Activated CD4-positive, alpha-beta T cell treated with anti-CD3 and anti-CD28 coated beads, Interleukin-2, Interleukin-6, amounts not matched to agents 100 ng/mL and 50 ng/mL, durations not matched to agents 16 hours and 8 hours (primary cell): ENCODE measurements at regions not wholly inside any gene's neighbourhood (a gene's known extent, or its start where the extent isn't known, plus 50 kb on each side); places are given as distances from the start of the nearest gene placed in this dataset.
"Not testable (repeated sequence)": the region's sequence is repeated elsewhere in the genome, so short reads cannot be mapped to it uniquely, and the experiment has no call there.

ENCODE experiments used
- DNase-seq: peaks from one replicate; pipeline ENCODE4 v3.0.0-alpha.2; 2020

DNA sequence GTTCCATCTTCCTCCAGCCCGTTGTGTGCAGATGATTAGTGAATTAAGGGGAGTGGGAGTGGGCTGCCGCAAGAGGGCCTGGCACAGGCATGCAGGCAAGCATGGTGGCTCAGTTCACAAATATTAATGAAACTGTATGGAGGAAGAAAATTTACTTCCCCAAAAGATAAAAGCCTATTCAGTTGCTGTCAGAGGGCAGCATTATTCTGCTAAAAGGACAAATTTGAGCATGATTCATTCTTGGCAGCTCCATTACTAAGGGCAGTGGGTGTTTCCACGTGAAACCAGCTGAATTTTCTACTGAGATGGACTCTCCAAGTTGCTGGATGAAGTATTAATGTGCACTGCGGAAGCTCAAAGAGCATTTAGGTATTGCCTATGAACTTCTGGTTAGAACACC is 90.9 kb upstream of the WDR11 start:
- no peak for DNase-seq

DNA sequence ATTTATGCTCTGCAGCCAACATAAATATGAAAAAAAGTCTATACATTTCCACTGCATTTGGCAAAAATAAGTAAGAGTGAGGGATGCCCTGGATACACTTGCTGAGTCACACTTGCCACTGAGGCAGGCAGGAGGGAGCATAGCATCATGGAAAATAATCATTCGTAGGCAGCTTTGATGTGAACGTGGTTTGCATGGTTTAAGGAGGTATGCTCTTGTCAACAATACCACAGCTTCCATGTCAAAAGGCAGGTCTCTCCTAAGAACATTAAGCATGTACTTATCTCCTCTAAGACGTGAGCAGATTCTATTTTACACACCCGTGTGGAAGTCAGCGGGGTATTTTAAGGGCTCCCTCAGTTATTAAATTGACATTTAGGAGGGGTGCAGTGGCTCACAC is 89.2 kb upstream of the WDR11 start:
- no peak for DNase-seq

DNA sequence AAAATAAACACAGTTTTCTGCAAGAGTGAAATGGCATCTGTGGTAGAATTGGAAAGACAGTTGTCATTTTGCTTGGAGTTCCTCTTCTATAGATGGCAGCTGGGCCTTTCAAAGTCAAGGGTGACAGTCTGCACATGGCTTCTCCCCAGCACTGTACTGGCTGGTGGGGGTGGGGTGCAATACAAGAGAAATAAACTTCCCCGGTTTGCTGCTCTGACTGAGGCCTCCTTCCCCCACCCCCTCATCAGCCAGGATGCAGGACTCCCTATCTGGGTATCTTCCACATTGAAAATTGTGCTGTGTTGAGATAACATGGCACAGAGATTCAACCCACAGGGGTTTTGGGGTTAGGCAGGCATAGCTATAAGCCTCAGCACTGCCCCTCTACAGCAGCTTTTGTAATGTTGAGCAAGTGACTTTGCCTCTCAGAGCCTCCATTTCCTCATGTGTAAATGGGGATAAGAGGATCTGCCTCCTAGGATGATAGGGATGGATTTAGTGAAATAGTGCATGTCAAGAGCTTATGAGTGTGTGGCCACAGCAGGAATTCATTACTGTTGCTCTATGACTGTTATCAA is 85.8 kb upstream of the WDR11 start:
- DNase-seq: no peak

DNA sequence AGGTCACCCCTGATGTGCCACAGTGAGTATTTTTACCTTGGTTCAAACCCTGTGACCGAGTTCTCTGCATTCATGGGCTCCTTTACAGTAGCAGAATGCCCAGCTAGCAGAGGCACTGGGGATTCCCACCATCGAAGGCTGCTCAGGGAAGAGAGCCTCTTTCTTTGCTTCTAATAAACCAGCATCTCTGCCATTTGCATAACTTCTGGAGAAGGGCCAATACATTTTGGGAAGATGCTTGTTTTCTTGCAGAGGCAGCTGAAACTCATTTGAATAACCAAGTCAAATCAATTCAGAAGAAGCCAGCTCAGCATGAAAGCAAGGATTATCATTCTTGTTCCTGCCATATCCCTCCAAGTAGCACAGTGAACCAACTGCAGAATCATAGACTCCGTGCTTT is 82.9 kb upstream of the WDR11 start:
- no peak for DNase-seq

DNA sequence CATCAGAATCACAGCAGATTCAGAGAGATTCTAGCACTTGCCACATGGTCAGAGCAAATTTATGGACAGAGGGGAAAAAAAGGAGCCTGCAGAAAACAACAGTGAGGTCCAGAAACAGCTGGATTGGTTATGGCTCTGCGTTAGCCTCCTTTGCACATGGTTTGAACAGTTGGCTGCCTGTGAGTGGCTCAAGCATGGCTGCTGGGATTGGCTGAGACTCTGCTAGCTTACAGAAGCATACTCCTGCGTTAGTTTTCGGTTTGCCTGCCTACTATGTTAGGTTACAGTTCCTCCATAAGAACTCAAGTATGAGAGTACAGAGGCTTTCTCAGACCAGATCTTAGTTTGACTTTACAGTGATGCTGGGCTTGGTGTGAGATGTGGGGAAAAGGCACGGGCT is 80.7 kb upstream of the WDR11 start:
- DNase-seq: no peak

DNA sequence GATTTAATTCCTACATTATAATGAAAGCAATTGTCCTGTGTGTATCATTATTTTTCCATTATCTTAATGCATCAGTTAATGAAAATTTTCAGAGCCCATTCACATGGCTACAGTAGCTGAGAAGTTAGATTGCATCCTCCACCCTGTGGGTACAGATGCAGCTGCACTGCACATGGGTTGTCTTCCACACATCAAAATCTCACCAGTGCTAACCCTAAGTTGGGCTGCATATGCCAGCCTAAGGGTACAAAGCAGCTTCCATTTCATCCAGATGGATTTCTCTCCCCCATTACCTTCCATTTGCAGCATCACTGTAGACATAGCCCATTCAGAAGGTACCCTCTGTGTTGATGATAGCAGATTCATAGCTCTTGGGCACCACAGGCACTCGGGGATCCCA is 74.7 kb upstream of the WDR11 start:
- DNase-seq: no peak

DNA sequence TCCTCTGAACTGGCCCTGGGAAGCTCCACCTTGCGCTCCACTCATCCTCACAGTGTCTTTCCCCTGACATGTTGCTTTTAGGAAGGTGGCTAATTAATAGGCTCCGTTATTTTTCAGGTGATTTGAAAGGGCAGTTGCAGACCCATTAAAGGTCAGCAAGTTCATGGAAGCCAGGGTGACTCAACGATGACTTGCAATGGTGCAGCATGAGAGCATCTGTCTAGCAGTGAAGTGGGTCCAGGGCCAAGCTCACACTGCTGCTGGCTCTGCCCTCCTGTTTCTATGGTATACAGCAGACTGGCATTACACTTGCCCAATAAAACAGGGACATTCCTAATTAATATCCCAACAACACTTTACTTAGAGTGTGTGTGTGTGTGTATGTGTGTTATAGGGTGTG is 68.8 kb upstream of the WDR11 start:
- DNase-seq: no peak

DNA sequence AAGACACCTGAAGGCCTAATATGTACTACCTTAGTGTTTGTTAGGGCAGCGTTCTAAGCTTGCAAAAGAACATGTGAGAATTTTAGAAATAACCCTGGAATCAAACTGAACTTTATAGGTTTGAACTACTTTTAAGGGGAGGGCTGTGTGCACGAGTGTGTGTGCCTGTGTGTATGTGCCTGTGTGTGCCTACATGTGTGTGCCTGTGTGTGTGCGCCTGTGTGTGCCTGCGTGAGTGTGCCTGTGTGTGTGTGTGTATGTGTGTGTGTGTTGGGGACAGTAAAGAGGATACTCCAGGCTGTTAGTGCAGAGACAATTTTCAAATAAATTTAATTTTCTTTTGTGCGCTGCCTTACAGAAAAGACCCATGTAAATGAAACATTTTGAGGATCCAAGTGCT is 68.1 kb upstream of the WDR11 start:
- DNase-seq: no peak

DNA sequence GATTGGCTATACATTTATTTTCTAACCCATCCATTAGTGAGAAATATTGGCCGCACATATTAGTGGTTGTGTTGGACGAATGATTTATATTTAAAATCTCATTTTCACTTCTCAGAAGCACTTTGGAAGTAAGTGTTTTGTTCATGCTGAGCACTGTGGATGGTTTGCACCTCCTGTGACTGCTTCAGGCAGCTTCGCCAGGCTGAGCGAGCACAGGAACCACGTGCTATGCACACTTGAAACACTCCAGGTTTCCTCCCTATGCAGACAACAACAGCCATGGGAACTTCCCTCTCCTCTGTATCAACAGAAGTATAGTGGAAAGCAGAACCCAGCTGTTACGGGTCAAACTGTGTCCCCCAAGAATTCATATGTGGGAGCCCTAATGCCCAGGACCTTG is 67.3 kb upstream of the WDR11 start:
- DNase-seq: no peak

DNA sequence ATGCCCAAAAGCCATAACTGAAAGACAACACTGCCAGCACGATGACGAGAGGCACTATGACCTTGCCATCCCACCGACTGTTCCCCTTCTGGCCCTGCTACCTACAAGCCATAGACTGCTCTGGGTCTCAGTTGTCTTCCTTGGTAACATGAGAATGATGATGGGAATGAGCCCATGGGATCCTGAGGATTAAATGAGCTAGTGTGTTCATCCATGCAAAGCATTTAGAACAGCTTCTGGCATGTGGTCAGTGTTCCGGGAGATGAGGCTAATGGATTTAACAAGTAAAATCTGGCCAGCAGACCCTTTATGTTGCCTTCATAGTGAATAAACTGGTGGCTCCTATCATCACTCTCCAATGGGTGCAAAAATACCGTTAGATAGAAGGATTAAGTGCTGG is 62.4 kb upstream of the WDR11 start:
- DNase-seq: no peak

DNA sequence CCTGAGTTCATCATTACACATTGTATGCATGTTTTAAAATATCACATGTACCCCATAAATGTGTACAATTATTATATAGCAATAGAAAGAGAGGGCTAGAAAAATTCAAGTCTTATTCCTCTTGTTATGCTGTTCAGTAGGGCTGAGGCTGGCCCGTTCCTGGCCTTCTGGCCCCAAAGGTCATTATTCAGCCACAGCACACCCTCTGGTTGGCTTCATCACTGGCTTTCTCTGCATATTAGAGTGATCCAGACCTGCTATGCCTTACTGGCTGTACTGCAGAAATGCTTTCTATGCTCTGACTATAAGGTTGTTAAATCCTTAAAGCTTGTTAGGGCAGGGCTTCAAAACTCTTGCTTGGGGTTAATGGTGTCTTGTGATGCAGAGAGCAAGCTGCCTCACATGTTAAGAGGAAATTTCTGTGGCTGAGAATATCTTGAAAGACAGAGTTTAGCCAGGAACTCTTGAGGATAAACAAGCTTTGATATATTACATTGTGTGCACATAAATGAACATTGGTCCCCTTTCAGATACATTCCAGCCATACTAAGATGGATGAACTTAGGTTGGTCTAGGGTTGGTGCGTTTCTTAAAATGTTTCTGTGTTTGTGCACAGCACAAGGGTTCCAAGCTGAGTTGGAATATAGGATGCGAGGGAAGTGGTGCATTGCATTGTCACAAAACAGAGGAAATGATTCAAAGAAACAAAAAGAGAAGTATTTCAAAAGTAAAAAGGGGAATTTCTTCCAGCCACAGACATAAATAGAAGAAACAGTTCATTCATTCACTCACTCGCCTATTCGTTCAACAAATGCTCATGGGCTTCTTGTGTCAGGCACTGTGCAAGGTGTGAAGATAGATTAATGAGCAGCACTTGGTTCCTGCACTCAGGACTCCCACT is 61.6 kb upstream of the WDR11 start:
- no peak for DNase-seq

DNA sequence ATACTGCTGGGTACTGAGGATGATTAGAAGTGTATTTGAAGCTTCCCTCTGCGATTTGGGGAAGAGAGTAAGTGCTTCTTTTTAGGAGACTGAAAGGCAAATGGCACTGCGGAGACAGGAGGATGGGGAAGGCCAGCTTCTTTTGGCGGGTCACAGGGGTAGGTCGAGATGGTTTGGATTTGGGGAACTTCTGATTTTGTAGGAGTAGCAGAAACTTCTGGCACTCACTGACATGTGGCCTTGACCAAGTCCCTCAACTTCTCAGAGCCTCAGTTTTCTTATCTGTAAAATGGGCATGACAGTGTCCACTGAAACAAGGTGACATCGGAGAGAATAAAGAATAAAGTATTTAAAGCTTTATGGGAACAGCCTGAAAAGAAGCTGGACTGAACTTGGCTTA is 59.8 kb upstream of the WDR11 start:
- DNase-seq: no peak

DNA sequence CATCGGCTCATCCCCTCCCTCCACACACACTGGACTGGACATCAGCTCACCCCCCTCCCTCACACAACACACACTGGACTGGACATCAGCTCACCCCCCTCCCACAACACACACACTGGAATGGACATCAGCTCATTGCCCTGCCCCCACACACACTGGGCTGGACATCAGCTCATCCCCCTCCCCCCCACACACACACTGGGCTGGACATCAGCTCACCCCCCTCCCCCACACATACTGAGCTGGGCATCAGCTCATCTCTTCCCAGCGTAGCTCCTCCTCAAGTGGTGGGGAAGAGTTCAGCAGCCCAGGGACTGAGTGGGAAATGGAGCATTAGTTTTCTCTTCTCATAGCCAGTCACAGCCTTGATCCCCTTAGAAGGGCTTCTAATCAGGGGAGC is 58.1 kb upstream of the WDR11 start:
- no peak for DNase-seq

DNA sequence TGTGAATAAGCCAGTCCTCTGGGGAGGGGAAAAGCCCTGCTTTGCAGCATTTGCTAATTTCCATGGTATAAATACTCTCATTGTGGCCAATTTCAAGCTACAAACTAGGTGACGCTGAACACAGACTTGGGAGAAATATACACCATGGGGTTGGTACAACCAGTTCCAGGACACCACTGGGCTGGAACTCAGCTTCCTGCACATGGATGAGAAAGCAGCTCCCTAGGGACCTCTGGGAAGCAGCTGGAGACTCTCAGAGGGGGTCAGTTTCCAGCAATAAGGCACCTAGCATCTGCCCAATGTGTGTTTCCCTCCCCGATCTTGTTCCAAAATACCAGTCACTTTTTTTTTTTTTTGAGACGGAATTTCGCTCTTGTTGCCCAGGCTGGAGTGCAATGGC is 56.8 kb upstream of the WDR11 start:
- no peak for DNase-seq

DNA sequence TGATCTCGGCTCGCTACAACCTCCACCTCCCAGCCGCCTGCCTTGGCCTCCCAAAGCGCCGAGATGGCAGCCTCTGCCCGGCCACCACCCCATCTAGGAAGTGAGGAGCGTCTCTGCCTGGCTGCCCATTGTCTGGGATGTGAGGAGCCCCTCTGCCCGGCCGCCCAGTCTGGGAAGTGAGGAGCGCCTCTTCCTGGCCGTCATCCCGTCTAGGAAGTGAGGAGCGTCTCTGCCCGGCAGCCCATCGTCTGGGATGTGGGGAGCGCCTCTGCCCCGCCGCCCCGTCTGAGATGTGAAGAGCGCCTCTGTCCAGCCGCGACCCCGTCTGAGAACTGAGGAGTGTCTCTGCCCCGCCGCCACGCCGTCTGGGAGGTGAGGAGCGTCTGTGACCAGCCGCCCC is 52.9 kb upstream of the WDR11 start:
- not testable (repeated sequence) for DNase-seq

DNA sequence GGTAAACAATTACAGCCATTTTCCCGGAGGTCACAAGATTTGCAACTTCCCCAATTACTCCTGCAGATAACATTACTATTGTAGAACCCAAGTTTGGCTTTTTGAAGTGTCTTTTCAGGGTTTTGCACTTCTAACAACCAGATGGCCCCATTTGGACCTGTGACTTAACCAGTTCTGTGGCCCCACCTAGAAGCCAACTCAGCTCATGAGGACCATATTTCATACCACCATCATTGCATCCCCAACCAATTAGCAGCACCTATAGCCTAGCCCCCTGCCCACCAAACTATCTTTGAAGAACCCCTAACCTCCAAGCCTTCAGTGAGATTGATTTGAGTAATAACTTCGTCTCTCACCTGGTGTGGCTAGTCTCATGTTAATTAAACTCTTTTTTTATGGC is 51.3 kb upstream of the WDR11 start:
- no peak for DNase-seq

DNA sequence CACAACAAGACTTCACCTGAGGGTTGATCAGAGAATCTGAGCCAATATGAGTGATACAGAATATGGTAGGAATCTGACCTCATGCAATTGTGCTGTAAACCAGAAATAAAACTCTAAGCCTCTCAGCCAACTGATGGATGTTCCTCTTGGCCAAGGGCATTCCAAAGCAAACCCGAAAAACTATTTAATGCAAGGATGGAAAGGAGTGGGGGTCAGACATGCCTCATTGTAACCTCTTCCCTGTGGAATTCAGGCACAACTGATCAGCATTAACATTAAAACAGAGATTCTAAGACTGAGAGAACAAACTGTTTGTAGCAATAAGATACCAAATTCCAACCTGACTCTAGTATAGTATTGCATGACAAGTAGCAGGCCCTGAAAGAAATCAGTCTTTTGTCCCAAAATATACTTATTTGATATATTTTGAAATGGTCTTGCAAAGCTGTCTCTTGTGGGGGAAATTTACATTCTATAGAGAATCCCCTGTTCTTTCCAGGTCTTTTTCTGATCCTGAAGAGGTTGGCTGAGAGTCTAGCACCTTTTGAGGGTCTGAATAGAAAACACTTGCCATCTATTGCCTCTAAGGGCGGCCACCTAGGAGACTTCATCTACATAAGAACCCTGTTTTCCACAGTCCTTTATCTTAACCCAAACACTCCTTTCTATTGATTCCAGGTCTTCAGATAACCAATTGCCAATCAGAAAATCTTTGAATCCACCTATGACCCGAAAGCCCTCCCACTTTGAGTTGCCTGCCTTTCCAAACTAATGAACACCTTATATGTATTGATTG is 50.4 kb upstream of the WDR11 start:
- no peak for DNase-seq
